ACHN (cell line): ENCODE measurements at regions not wholly inside any gene's neighbourhood (a gene's known extent, or its start where the extent isn't known, plus 50 kb on each side); places are given as distances from the start of the nearest gene placed in this dataset.

Experiments
- DNase-seq: peaks from one replicate; pipeline ENCODE4 v3.0.0-alpha.2; 2015
- in situ Hi-C: cut with HindIII; loops from 2 replicates; pipeline ENCODE4 v1.10.0; 2017; ENCODE audit warnings: low sequenced_read_pairs, low pct_ligation_motif_present, low pct_unique_long_range_greater_than_20kb

- no peak for DNase-seq
- in situ Hi-C loops = no loop called here
Measured at GRCh38 chr2:196369967-196370366, 198.6 kb upstream of the STK17B start.

- no peak for DNase-seq
- in situ Hi-C loops = no loop called here
Measured at GRCh38 chr2:196370381-196370780, 199.0 kb upstream of the STK17B start.

- in situ Hi-C loops = no loop called here
Measured at GRCh38 chr2:196372276-196372809, 201.0 kb upstream of the STK17B start.

GRCh38 chr2:196372811-196373664, 201.7 kb upstream of the STK17B start:
- in situ Hi-C loops = no loop called here
- DNase-seq = no peak

More at GRCh38 chr2:196372276-196372809, 201.0 kb upstream of the STK17B start:
- no peak for DNase-seq

- in situ Hi-C loops = no loop called here
- no peak for DNase-seq
Measured at GRCh38 chr2:196376984-196377877, 205.9 kb upstream of the STK17B start.

- no peak for DNase-seq
- in situ Hi-C loops = no loop called here
Measured at GRCh38 chr2:196379600-196379999, 208.2 kb upstream of the STK17B start.

- in situ Hi-C loops = no loop called here
- no peak for DNase-seq
Measured at GRCh38 chr2:196380098-196380497, 208.7 kb upstream of the STK17B start.

- in situ Hi-C loops = no loop called here
Measured at GRCh38 chr2:196380575-196380974, 209.2 kb upstream of the STK17B start.

GRCh38 chr2:196381464-196381863, 210.1 kb upstream of the STK17B start:
- DNase-seq = no peak
- in situ Hi-C loops = no loop called here

More at GRCh38 chr2:196380575-196380974, 209.2 kb upstream of the STK17B start:
- no peak for DNase-seq

- no peak for DNase-seq
- in situ Hi-C loops = no loop called here
Measured at GRCh38 chr2:196383799-196384198, 212.4 kb upstream of the STK17B start.

- in situ Hi-C loops = no loop called here
- no peak for DNase-seq
Measured at GRCh38 chr2:196384729-196385128, 213.4 kb upstream of the STK17B start.

GRCh38 chr2:196389670-196390069, 218.3 kb upstream of the STK17B start:
- in situ Hi-C loops = no loop called here
- DNase-seq = no peak

- in situ Hi-C loops = no loop called here
Measured at GRCh38 chr2:196390243-196391148, 219.1 kb upstream of the STK17B start.

GRCh38 chr2:196391149-196391479, 219.7 kb upstream of the STK17B start:
- no peak for DNase-seq
- in situ Hi-C loops = no loop called here

More at GRCh38 chr2:196390243-196391148, 219.1 kb upstream of the STK17B start:
- DNase-seq = no peak

GRCh38 chr2:196399096-196399495, 227.7 kb upstream of the STK17B start:
- no peak for DNase-seq
- in situ Hi-C loops = no loop called here

- DNase-seq = no peak
- in situ Hi-C loops = no loop called here
Measured at GRCh38 chr2:196399722-196400691, 228.6 kb upstream of the STK17B start.

- in situ Hi-C loops = no loop called here
- DNase-seq = no peak
Measured at GRCh38 chr2:196403471-196403870, 232.1 kb upstream of the STK17B start.
